H9 (cell line): ENCODE measurements at regions not wholly inside any gene's neighbourhood (a gene's known extent, or its start where the extent isn't known, plus 50 kb on each side); places are given as distances from the start of the nearest gene placed in this dataset.

ENCODE experiments used
- DNase-seq: peaks from one replicate; pipeline ENCODE4 v3.0.0-alpha.2; 2017
- H2AFZ ChIP-seq: one replicate; pipeline ENCODE4 v1.6.1; 2013; ENCODE audit warnings: mild to moderate bottlenecking, low read length, control low read depth, moderate library complexity
- H2AK5ac ChIP-seq: 2 replicates; pipeline ENCODE4 v1.6.1; 2013; ENCODE audit warnings: low read length, control low read depth, mixed read lengths; ENCODE audit not compliant: insufficient read length
- H2BK120ac ChIP-seq: one replicate; pipeline ENCODE4 v1.6.1; 2013; ENCODE audit warnings: low read depth, mild to moderate bottlenecking, low read length, control low read depth, inconsistent platforms; ENCODE audit not compliant: poor library complexity, severe bottlenecking
- H2BK12ac ChIP-seq: 2 replicates; pipeline ENCODE4 v1.6.1; 2013; ENCODE audit warnings: low read length, control low read depth, mixed read lengths, low read depth; ENCODE audit not compliant: insufficient read length
- H2BK15ac ChIP-seq: 2 replicates; pipeline ENCODE4 v1.6.1; 2013; ENCODE audit warnings: low read depth, low read length, control low read depth
- H2BK20ac ChIP-seq: one replicate; pipeline ENCODE4 v1.6.1; 2013; ENCODE audit warnings: low read depth, mild to moderate bottlenecking, low read length, control low read depth, inconsistent platforms; ENCODE audit not compliant: poor library complexity, severe bottlenecking
- H2BK5ac ChIP-seq: 2 replicates; pipeline ENCODE4 v1.6.1; 2013; ENCODE audit warnings: low read length, control low read depth, mixed read lengths; ENCODE audit not compliant: insufficient read length
- H3K14ac ChIP-seq: 2 replicates; pipeline ENCODE4 v1.6.1; 2013; ENCODE audit warnings: low read length, control low read depth; ENCODE audit not compliant: insufficient read depth
- H3K18ac ChIP-seq: 2 replicates; pipeline ENCODE4 v1.6.1; 2013; ENCODE audit warnings: low read depth, mild to moderate bottlenecking, mixed read lengths, low read length, control low read depth; ENCODE audit not compliant: insufficient read length
- H3K23ac ChIP-seq: 2 replicates; pipeline ENCODE4 v1.6.1; 2013; ENCODE audit warnings: low read length, control low read depth, mixed read lengths, low read depth; ENCODE audit not compliant: insufficient read length
- H3K23me2 ChIP-seq: 2 replicates; pipeline ENCODE4 v1.6.1; 2013; ENCODE audit warnings: low read depth, mild to moderate bottlenecking, mixed read lengths, low read length, control low read depth; ENCODE audit not compliant: insufficient read length, poor library complexity, severe bottlenecking
- H3K27ac ChIP-seq: 2 replicates; pipeline ENCODE4 v1.5.1; 2013; ENCODE audit warnings: low read length, control low read depth, mixed read lengths, low read depth; ENCODE audit not compliant: insufficient read length
- H3K27me3 ChIP-seq: 2 replicates; pipeline ENCODE4 v1.6.1; 2013; ENCODE audit warnings: low read length, control low read depth, inconsistent platforms; ENCODE audit not compliant: insufficient read depth
- H3K4ac ChIP-seq: 2 replicates; pipeline ENCODE4 v1.6.1; 2013; ENCODE audit warnings: low read depth, mild to moderate bottlenecking, control low read depth, inconsistent platforms, low read length, moderate library complexity
- H3K4me1 ChIP-seq: 2 replicates; pipeline ENCODE4 v1.6.1; 2013; ENCODE audit warnings: low read length, control low read depth, inconsistent platforms; ENCODE audit not compliant: insufficient read depth
- H3K4me2 ChIP-seq: 2 replicates; pipeline ENCODE4 v1.6.1; 2013; ENCODE audit warnings: low read length, control low read depth, mixed read lengths; ENCODE audit not compliant: insufficient read length, insufficient read depth
- H3K56ac ChIP-seq: 2 replicates; pipeline ENCODE4 v1.6.1; 2013; ENCODE audit warnings: low read depth, mild to moderate bottlenecking, mixed read lengths, low read length, control low read depth; ENCODE audit not compliant: insufficient read length
- H3K79me1 ChIP-seq: 2 replicates; pipeline ENCODE4 v1.6.1; 2013; ENCODE audit warnings: low read depth, mild to moderate bottlenecking, moderate library complexity, low read length, control low read depth, inconsistent platforms; ENCODE audit not compliant: insufficient read depth, poor library complexity, severe bottlenecking
- H3K79me2 ChIP-seq: 2 replicates; pipeline ENCODE4 v1.6.1; 2013; ENCODE audit warnings: low read length, control low read depth, inconsistent platforms; ENCODE audit not compliant: insufficient read depth
- H3K9ac ChIP-seq: 2 replicates; pipeline ENCODE4 v1.6.1; 2013; ENCODE audit warnings: low read length, control low read depth, mixed read lengths; ENCODE audit not compliant: insufficient read length; ENCODE audit errors: extremely low read depth
- H3K9me3 ChIP-seq: one replicate; pipeline ENCODE4 v1.6.1; 2013; ENCODE audit warnings: low read depth, low read length, inconsistent platforms; ENCODE audit not compliant: control insufficient read depth
- H3T11ph ChIP-seq: one replicate; pipeline ENCODE4 v1.6.1; 2013; ENCODE audit warnings: mild to moderate bottlenecking, low read length, control low read depth, inconsistent platforms
- H4K20me1 ChIP-seq: one replicate; pipeline ENCODE4 v1.6.1; 2013; ENCODE audit not compliant: control insufficient read depth, insufficient read length, insufficient read depth
- H4K5ac ChIP-seq: 2 replicates; pipeline ENCODE4 v1.6.1; 2013; ENCODE audit warnings: low read depth, mild to moderate bottlenecking, mixed read lengths, low read length, control low read depth; ENCODE audit not compliant: insufficient read length
- H4K8ac ChIP-seq: replicated peaks from 2 replicates; pipeline ENCODE4 v1.6.1; 2013; ENCODE audit warnings: low read length, control low read depth, mixed read lengths, low read depth; ENCODE audit not compliant: insufficient read length
- H4K91ac ChIP-seq: 2 replicates; pipeline ENCODE4 v1.6.1; 2013; ENCODE audit warnings: low read depth, mild to moderate bottlenecking, moderate library complexity, mixed read lengths, low read length, control low read depth; ENCODE audit not compliant: insufficient read length
- H3K27ac Mint-ChIP-seq, 3 experiments: 2 replicates in 2 of 3; 3 replicates in 1 of 3; pipeline ENCODE4 v1.8.0; 2020 to 2021; ENCODE audit warnings: mixed read lengths in 3 of 3, mild to moderate bottlenecking in 1 of 3, moderate library complexity in 1 of 3
- H3K27me3 Mint-ChIP-seq: 2 replicates; pipeline ENCODE4 v1.8.0; 2021; ENCODE audit warnings: low read depth, mild to moderate bottlenecking, moderate library complexity, mixed read lengths
- H3K36me3 Mint-ChIP-seq, 3 experiments: 2 replicates in 2 of 3; 3 replicates in 1 of 3; pipeline ENCODE4 v1.8.0; 2020 to 2021; ENCODE audit warnings: low read depth in 3 of 3, mixed read lengths in 3 of 3; ENCODE audit not compliant: insufficient read depth in 1 of 3
- H3K4me1 Mint-ChIP-seq, 2 experiments: 2 replicates each; pipeline ENCODE4 v1.8.0; 2020; ENCODE audit warnings: mixed read lengths in 2 of 2
- H3K4me3 Mint-ChIP-seq, 2 experiments: 2 replicates in 1 of 2; 3 replicates in 1 of 2; pipeline ENCODE4 v1.8.0; 2020 to 2021; ENCODE audit warnings: mild to moderate bottlenecking in 2 of 2, mixed read lengths in 2 of 2, moderate library complexity in 1 of 2
- H3K9me3 Mint-ChIP-seq, 2 experiments: 2 replicates in 1 of 2; 3 replicates in 1 of 2; pipeline ENCODE4 v1.8.0; 2020; ENCODE audit warnings: mild to moderate bottlenecking in 2 of 2, mixed read lengths in 2 of 2, moderate library complexity in 1 of 2
- WGBS: extraction: QIAGEN DNeasy Blood & Tissue Kit; methylation state at CpG from one replicate; pipeline ENCODE4 v1.1.7; 2013; ENCODE audit warnings: missing lambda C conversion rate, low lambda C conversion rate, mixed read lengths; ENCODE audit not compliant: insufficient read length; ENCODE audit errors: extremely low coverage; 5-methylcytosine and 5-hydroxymethylcytosine counted together
- TF ChIP-seq, protein P1 (sequence below): fragments of 200-600 bp; sonication (generic); conservative IDR thresholded peaks from 3 replicates; pipeline ENCODE4 v1.8.0; 2021; ENCODE audit warnings: antibody characterized with exemption, mild to moderate bottlenecking

DNA sequence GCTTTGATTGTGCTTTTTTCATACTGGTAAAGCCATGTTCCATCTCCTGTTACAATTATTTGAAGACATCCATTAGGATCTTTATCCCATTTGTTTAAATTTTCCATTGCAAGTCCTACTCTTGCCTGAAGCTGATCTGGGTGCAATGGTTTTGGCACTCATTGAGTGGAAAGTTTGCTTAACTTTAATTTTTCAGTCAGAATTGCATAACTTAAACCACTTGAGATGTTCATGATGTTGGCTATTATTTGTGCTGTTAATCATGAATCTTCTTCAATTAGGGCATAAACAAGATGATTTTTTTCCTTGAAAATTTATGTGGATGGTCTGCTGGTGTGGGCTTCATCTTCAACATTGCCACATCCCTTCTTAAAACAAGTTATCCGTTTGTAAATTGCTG lies 180.1 kb downstream of the ST6GAL2 start:
- Mint-ChIP-seq H3K27ac (no peak overlapping the region), H3K9me3 (peaks cover 5% of the 10 kb centered on the region in 2 experiments; a peak in 2 of 5 replicates), H3K36me3 (0 out of 7 replicates have a peak, but pooled peaks cover 0 to 2% (median 0%) of the 10 kb centered on the region in 3 experiments), H3K4me1 (peaks cover 3 to 4% of the 10 kb centered on the region in 2 experiments; a peak in 2 of 4 replicates), H3K27me3 (no peaks in the 10 kb centered on the region), H3K4me3 (no peak overlapping the region)
- no peak overlapping the region for H3K9ac ChIP-seq
- no peaks in the 10 kb centered on the region for H3K4me1 ChIP-seq
- H2BK5ac ChIP-seq: no peak overlapping the region
- H4K91ac ChIP-seq: no peak overlapping the region
- H3K23me2 ChIP-seq: no peaks in the 10 kb centered on the region
- no peak overlapping the region for H3K18ac ChIP-seq
- H3K27me3 ChIP-seq: no peaks in the 10 kb centered on the region
- no peak overlapping the region for H3K56ac ChIP-seq
- no peak overlapping the region for H3K23ac ChIP-seq
- no peak overlapping the region for H4K8ac ChIP-seq
- H3K9me3 ChIP-seq: no peaks in the 10 kb centered on the region
- WGBS: no CpG with 5 or more reads among the region's 1 CpG
- no peak overlapping the region for H2BK15ac ChIP-seq
- no peak overlapping the region for H3K4me2 ChIP-seq
- TF ChIP-seq, protein P1, sequence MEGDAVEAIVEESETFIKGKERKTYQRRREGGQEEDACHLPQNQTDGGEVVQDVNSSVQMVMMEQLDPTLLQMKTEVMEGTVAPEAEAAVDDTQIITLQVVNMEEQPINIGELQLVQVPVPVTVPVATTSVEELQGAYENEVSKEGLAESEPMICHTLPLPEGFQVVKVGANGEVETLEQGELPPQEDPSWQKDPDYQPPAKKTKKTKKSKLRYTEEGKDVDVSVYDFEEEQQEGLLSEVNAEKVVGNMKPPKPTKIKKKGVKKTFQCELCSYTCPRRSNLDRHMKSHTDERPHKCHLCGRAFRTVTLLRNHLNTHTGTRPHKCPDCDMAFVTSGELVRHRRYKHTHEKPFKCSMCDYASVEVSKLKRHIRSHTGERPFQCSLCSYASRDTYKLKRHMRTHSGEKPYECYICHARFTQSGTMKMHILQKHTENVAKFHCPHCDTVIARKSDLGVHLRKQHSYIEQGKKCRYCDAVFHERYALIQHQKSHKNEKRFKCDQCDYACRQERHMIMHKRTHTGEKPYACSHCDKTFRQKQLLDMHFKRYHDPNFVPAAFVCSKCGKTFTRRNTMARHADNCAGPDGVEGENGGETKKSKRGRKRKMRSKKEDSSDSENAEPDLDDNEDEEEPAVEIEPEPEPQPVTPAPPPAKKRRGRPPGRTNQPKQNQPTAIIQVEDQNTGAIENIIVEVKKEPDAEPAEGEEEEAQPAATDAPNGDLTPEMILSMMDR: no peak
- no peak for DNase-seq
- H3K4ac ChIP-seq: no peak overlapping the region
- no peaks in the 10 kb centered on the region for H4K20me1 ChIP-seq
- no peak overlapping the region for H2AFZ ChIP-seq
- no peak overlapping the region for H2BK12ac ChIP-seq
- H2BK120ac ChIP-seq: no peak overlapping the region
- no peak overlapping the region for H3K14ac ChIP-seq
- H2AK5ac ChIP-seq: no peak overlapping the region
- H2BK20ac ChIP-seq: no peak overlapping the region
- no peaks in the 10 kb centered on the region for H3K79me2 ChIP-seq
- H3K27ac ChIP-seq: no peak overlapping the region
- H3K79me1 ChIP-seq: no peaks in the 10 kb centered on the region
- H4K5ac ChIP-seq: no peak overlapping the region
- H3T11ph ChIP-seq: no peak overlapping the region
